H1 (cell line): ENCODE measurements at regions not wholly inside any gene's neighbourhood (a gene's known extent, or its start where the extent isn't known, plus 50 kb on each side); places are given as distances from the start of the nearest gene placed in this dataset.

Experiments
- KDM4A ChIP-seq: IDR thresholded peaks from one replicate; pipeline ENCODE4 v1.7.1; 2012; ENCODE audit warnings: low read depth, mild to moderate bottlenecking, moderate library complexity, low read length, inconsistent platforms; ENCODE audit not compliant: severe bottlenecking
- NRF1 ChIP-seq: IDR thresholded peaks from 2 replicates; pipeline ENCODE4 v1.6.1; 2011; ENCODE audit warnings: mild to moderate bottlenecking, low read depth, low read length, improper control_type of control experiment
- PHF8 ChIP-seq: fragments of 200-600 bp; sonication (generic); conservative IDR thresholded peaks from 2 replicates; pipeline ENCODE4 v1.7.1; 2012; ENCODE audit warnings: low read depth, mild to moderate bottlenecking, inconsistent platforms, low read length, moderate library complexity
- TAF7 ChIP-seq: optimal IDR thresholded peaks from 2 replicates; pipeline ENCODE3; 2011; ENCODE audit warnings: low read depth, mild to moderate bottlenecking, inconsistent platforms, low read length, moderate library complexity, borderline replicate concordance
- TCF12 ChIP-seq: IDR thresholded peaks from 2 replicates; pipeline ENCODE4 v1.6.1; 2011; ENCODE audit warnings: low read depth, mild to moderate bottlenecking, low read length
- TF ChIP-seq, protein P1 (sequence below): IDR thresholded peaks from 2 replicates; pipeline ENCODE4 v1.6.1; 2011; ENCODE audit warnings: low read length, improper control_type of control experiment
- TF ChIP-seq, protein P2 (sequence below): fragments of 300-600 bp; sonication (generic); IDR thresholded peaks from 2 replicates; pipeline ENCODE4 v1.7.1; 2012; ENCODE audit warnings: low read length, moderate library complexity, mild to moderate bottlenecking, inconsistent platforms; ENCODE audit not compliant: insufficient replicate concordance

DNA sequence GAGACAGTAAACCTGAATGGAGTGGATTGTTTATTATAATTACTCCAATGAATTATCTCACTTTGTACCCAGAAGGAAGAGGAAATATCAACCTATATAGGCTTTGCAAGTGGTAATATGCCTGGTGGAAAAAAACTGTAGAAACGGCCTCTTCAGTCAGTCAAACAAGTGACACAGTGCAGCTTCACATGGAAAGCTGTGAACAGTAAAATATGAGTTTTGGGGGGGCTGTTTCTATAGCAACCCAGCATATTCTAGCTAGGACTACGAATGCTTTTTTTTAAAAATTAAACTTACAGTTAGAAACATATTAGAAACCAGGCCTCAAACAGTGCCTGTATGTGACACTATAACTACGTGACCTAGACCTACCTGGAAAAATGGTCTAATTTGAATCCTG, 150.1 kb downstream of the PPP1R2C start (continued):
- TF ChIP-seq KDM4A: no peak
- no peak for TF ChIP-seq TCF12
- no peak for TF ChIP-seq TAF7
- TF ChIP-seq, protein P1, sequence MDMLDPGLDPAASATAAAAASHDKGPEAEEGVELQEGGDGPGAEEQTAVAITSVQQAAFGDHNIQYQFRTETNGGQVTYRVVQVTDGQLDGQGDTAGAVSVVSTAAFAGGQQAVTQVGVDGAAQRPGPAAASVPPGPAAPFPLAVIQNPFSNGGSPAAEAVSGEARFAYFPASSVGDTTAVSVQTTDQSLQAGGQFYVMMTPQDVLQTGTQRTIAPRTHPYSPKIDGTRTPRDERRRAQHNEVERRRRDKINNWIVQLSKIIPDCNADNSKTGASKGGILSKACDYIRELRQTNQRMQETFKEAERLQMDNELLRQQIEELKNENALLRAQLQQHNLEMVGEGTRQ: no peak
- no peak for TF ChIP-seq NRF1
- no peak for TF ChIP-seq PHF8
- TF ChIP-seq, protein P2, sequence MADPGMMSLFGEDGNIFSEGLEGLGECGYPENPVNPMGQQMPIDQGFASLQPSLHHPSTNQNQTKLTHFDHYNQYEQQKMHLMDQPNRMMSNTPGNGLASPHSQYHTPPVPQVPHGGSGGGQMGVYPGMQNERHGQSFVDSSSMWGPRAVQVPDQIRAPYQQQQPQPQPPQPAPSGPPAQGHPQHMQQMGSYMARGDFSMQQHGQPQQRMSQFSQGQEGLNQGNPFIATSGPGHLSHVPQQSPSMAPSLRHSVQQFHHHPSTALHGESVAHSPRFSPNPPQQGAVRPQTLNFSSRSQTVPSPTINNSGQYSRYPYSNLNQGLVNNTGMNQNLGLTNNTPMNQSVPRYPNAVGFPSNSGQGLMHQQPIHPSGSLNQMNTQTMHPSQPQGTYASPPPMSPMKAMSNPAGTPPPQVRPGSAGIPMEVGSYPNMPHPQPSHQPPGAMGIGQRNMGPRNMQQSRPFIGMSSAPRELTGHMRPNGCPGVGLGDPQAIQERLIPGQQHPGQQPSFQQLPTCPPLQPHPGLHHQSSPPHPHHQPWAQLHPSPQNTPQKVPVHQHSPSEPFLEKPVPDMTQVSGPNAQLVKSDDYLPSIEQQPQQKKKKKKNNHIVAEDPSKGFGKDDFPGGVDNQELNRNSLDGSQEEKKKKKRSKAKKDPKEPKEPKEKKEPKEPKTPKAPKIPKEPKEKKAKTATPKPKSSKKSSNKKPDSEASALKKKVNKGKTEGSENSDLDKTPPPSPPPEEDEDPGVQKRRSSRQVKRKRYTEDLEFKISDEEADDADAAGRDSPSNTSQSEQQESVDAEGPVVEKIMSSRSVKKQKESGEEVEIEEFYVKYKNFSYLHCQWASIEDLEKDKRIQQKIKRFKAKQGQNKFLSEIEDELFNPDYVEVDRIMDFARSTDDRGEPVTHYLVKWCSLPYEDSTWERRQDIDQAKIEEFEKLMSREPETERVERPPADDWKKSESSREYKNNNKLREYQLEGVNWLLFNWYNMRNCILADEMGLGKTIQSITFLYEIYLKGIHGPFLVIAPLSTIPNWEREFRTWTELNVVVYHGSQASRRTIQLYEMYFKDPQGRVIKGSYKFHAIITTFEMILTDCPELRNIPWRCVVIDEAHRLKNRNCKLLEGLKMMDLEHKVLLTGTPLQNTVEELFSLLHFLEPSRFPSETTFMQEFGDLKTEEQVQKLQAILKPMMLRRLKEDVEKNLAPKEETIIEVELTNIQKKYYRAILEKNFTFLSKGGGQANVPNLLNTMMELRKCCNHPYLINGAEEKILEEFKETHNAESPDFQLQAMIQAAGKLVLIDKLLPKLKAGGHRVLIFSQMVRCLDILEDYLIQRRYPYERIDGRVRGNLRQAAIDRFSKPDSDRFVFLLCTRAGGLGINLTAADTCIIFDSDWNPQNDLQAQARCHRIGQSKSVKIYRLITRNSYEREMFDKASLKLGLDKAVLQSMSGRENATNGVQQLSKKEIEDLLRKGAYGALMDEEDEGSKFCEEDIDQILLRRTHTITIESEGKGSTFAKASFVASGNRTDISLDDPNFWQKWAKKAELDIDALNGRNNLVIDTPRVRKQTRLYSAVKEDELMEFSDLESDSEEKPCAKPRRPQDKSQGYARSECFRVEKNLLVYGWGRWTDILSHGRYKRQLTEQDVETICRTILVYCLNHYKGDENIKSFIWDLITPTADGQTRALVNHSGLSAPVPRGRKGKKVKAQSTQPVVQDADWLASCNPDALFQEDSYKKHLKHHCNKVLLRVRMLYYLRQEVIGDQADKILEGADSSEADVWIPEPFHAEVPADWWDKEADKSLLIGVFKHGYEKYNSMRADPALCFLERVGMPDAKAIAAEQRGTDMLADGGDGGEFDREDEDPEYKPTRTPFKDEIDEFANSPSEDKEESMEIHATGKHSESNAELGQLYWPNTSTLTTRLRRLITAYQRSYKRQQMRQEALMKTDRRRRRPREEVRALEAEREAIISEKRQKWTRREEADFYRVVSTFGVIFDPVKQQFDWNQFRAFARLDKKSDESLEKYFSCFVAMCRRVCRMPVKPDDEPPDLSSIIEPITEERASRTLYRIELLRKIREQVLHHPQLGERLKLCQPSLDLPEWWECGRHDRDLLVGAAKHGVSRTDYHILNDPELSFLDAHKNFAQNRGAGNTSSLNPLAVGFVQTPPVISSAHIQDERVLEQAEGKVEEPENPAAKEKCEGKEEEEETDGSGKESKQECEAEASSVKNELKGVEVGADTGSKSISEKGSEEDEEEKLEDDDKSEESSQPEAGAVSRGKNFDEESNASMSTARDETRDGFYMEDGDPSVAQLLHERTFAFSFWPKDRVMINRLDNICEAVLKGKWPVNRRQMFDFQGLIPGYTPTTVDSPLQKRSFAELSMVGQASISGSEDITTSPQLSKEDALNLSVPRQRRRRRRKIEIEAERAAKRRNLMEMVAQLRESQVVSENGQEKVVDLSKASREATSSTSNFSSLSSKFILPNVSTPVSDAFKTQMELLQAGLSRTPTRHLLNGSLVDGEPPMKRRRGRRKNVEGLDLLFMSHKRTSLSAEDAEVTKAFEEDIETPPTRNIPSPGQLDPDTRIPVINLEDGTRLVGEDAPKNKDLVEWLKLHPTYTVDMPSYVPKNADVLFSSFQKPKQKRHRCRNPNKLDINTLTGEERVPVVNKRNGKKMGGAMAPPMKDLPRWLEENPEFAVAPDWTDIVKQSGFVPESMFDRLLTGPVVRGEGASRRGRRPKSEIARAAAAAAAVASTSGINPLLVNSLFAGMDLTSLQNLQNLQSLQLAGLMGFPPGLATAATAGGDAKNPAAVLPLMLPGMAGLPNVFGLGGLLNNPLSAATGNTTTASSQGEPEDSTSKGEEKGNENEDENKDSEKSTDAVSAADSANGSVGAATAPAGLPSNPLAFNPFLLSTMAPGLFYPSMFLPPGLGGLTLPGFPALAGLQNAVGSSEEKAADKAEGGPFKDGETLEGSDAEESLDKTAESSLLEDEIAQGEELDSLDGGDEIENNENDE: no peak
